ENCODE measurements at regions not wholly inside any gene's neighbourhood (a gene's known extent, or its start where the extent isn't known, plus 50 kb on each side); places are given as distances from the start of the nearest gene placed in this dataset.

DNA sequence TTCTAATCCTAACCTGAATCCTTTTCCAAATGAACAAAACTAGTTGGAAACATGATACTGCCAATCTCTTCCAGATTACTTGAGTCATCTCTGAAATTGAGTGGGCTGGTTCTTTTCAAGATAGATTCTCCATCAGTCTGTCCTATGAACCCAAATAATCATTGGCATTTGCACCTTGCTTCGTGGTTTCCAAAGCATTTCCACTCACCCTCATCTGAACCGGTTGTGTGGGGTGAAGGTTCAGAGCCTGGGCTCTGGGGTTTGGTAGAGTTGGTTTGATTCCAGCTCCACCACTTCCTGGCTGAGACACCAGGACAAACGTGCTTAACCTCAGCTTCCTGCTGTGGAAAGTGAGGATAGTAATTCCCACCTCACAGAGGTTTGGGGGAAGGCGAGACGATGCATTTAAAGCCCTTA, 206.4 kb upstream of the E2F8 start:
- TF ChIP-seq, protein P1, sequence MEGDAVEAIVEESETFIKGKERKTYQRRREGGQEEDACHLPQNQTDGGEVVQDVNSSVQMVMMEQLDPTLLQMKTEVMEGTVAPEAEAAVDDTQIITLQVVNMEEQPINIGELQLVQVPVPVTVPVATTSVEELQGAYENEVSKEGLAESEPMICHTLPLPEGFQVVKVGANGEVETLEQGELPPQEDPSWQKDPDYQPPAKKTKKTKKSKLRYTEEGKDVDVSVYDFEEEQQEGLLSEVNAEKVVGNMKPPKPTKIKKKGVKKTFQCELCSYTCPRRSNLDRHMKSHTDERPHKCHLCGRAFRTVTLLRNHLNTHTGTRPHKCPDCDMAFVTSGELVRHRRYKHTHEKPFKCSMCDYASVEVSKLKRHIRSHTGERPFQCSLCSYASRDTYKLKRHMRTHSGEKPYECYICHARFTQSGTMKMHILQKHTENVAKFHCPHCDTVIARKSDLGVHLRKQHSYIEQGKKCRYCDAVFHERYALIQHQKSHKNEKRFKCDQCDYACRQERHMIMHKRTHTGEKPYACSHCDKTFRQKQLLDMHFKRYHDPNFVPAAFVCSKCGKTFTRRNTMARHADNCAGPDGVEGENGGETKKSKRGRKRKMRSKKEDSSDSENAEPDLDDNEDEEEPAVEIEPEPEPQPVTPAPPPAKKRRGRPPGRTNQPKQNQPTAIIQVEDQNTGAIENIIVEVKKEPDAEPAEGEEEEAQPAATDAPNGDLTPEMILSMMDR (IDR thresholded peaks at IDR 0.05; ENCODE audit: poor library complexity) = no peak
- no peak for TF ChIP-seq EZH2 (IDR thresholded peaks at IDR 0.05; ENCODE audit: borderline replicate concordance)
